ENCODE measurements at regions not wholly inside any gene's neighbourhood (a gene's known extent, or its start where the extent isn't known, plus 50 kb on each side); places are given as distances from the start of the nearest gene placed in this dataset.

DNA sequence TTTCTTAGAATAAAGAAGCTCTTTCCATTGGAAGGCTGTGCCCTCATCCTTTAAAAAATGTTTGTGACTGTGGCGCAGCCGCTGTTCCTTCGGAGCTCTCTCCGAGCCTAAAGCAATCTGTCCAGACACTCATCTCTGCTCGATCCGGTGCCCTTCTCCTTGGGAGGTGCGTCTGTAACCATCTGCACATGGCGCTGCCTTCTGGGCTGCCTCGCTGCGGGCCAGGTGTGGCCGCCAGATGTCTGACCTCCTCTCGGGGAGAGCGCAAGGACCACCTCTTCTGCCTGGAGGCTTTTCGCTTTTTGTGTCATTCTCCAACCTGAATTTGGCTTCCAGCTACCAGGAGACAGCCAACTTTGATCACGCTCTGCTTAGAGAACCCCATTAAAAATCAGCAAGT is 153.4 kb upstream of the PTCH1 start:
- no peak for DNase-seq (ENCODE audit: low spot score)

DNA sequence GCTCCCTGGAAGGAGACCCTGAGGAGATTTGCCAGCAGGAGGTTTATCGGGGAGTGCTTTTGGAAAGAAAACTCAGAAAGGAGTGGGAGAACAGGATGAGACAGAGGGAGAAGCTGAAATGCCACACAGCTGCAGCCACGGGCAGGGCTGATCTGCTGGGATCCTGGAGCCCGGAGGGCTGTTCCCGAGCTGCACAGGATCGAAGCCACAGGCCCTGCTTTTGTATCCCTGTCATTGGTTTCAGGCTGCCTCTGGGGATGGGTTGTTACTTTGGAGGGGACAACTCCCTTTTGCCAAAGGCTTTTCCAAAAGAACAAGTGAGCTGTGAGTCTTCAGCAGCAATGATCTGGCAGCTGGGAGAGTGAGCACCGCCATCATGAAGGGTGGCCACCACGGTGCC is 152.5 kb upstream of the PTCH1 start:
- no peak for DNase-seq (ENCODE audit: low spot score)

- DNase-seq (ENCODE audit: low spot score) = no peak
These were observed 151.0 kb upstream of the PTCH1 start for GRCh38 chr9:95667789-95668188.

- DNase-seq (ENCODE audit: low spot score) = no peak
These were observed 150.0 kb upstream of the PTCH1 start for GRCh38 chr9:95666785-95667155.

DNA sequence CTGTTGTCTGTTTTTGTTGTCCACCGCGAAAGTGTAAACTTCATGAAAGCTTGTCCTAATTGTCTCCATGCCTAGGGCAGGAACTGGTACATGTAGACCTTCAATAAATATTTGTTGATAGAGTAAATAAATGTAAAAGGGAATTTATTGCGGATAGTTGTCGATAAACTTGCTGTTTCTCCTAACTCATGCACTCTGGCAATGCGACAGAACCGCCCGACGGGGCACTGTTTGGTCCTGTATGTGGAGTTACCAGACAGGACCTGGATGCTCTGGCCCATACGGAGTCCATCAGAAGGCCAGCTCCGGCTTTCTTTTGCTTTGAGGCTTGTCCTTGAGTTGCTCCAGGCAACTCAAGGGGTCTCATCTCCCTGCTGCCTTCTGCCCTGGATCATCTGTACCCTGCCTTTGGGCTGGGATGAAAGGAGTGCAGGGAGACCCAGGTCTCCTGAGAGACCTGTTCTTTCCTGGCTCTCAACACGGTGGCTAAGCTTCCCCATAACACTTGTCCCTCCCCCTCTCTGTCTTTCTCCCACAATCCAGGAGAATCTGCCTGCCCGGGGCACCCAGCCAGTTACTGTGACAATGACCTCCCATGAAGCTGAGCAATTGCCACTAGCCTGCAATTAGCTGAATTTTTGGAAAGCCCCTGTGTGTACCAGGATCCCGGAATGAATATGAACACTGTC is 149.5 kb upstream of the PTCH1 start:
- no peak for DNase-seq (ENCODE audit: low spot score)

- no peak for DNase-seq (ENCODE audit: low spot score)
These were observed 136.5 kb upstream of the PTCH1 start for GRCh38 chr9:95653246-95653645.

DNA sequence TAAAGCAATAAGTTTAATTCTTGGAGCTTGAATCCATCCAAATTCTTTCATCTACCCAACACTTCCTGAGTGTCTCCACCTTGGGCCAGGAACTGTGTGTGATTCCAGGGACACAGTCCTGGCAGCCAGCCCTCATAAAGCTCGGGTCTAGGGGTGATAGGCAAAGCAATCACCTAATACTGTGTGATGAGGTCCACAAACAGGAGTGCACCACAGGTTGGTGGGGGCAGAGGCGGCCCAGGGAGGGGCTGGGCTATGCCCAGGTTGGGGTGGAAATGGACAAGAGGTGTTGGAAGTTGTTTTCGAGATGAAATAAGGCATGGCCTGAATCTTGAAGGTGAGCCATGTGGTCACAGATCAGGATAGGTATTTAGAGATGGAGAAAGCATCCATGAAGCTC is 133.9 kb upstream of the PTCH1 start:
- no peak for DNase-seq (ENCODE audit: low spot score)

DNA sequence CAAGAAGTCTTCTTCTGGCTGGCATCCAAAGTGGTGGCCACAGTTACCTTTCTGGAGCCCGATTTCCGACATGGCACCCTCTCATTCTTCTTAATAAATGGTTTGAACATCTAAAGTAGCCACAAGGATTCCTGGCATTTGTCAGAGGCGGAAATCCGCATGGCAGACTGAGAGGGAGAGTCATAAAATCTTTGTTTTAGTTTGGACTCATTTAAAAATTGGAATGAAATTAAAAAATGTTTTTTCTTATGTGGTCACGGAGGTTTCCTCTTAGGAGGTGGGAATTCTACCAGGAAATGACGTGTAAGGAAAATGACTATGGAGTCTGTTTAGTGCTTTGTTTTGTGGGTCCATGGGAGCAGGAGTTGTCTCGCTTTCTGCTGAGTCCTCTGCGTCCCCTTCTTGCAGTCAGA is 133.0 kb upstream of the PTCH1 start:
- no peak for DNase-seq (ENCODE audit: low spot score)

GRCh38 chr9:95648225-95648624 is 131.5 kb upstream of the PTCH1 start:
- DNase-seq (ENCODE audit: low spot score) = no peak

- no peak for DNase-seq (ENCODE audit: low spot score)
These were observed 129.2 kb upstream of the PTCH1 start for GRCh38 chr9:95645992-95646391.

DNA sequence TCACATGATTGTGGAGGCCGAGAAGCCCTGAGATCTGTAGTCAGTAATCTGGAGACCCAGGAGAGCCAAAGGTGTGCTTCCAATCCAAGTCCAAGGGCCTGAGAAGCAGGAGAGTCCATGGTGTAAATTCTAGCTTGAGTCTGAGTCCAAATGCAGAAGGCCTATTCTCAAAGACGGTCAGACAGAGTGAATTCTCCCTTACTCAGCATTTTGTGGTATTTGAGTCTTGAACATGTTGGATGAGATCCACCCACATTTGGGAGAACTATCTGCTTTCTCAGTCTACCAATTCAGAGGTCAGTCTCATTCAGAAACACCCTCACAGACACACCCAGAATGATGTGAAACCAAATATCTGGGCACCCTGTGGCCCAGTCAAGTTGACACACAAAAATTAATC is 128.8 kb upstream of the PTCH1 start:
- no peak for DNase-seq (ENCODE audit: low spot score)

DNA sequence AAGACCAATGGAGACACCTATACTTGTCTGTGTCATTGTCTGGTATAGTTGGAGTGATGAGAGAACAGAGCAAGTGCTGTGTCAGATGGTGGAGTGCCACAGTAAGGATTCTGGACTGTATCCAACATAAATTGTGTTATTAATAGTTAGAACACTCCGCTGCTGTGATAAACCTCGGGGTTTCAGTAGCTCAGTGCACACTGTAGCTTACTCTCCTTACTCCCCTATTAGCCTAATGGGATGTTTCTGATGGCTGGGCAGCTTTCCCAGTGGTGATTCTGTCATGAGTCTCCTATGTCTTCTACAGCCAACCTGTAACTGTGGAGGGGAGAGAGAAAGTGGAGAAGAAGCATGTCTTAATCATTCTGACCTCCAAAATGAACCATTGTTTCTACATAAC is 127.6 kb upstream of the PTCH1 start:
- DNase-seq (ENCODE audit: low spot score) = no peak

GRCh38 chr9:95643619-95644018 is 126.8 kb upstream of the PTCH1 start:
- no peak for DNase-seq (ENCODE audit: low spot score)

DNA sequence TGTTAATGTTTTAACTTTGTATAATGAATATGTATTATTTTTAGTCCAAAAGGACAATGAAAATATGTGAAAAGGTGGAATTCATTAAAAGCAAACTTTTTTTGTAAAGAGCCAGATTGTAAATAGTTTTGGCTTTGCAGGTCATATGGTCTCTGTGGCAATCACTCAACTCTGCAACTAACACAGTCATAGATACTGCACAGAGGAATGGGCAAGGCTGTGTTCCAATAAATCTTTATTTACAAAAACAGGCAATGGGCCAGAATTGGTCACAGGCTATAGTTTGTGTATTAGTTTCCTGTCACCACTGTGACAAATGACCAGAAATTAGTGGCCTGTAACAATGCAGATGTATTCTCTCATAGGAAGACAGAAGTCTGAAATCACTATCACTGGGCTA is 125.4 kb upstream of the PTCH1 start:
- DNase-seq (ENCODE audit: low spot score) = no peak

DNA sequence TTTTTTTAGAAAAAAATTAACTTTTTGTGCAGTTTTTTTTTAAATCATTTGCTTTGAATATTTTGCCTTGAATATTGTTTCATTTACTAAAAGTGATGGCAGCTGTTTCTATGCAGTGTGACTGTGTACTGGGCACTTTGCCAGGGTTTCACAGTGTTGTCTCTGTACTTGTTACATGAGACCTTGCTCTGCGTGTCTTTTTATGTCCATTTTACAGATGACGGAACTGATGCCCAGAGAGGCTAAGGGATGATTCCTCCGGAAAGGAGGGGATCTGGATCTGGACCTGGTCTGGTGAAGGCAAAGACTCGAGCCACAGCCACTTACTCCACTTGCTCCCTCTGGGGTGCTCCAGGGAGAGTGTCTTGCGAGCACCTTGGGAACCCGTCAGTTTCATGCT is 124.8 kb upstream of the PTCH1 start:
- DNase-seq (ENCODE audit: low spot score) = no peak

- DNase-seq (ENCODE audit: low spot score) = no peak
These were observed 123.6 kb upstream of the PTCH1 start for GRCh38 chr9:95640336-95640735.

GRCh38 chr9:95635986-95636671 is 119.4 kb upstream of the PTCH1 start:
- no peak for DNase-seq (ENCODE audit: low spot score)

- no peak for DNase-seq (ENCODE audit: low spot score)
These were observed 117.8 kb upstream of the PTCH1 start for GRCh38 chr9:95634536-95634935.

- DNase-seq (ENCODE audit: low spot score) = no peak
These were observed 117.3 kb upstream of the PTCH1 start for GRCh38 chr9:95634114-95634513.

GRCh38 chr9:95629585-95629984 is 112.8 kb upstream of the PTCH1 start:
- no peak for DNase-seq (ENCODE audit: low spot score)

GRCh38 chr9:95627802-95628201 is 111.0 kb upstream of the PTCH1 start:
- DNase-seq (ENCODE audit: low spot score) = no peak

- no peak for DNase-seq (ENCODE audit: low spot score)
These were observed 110.3 kb upstream of the PTCH1 start for GRCh38 chr9:95626885-95627558.

- no peak for DNase-seq (ENCODE audit: low spot score)
These were observed 109.6 kb upstream of the PTCH1 start for GRCh38 chr9:95626341-95626740.

DNA sequence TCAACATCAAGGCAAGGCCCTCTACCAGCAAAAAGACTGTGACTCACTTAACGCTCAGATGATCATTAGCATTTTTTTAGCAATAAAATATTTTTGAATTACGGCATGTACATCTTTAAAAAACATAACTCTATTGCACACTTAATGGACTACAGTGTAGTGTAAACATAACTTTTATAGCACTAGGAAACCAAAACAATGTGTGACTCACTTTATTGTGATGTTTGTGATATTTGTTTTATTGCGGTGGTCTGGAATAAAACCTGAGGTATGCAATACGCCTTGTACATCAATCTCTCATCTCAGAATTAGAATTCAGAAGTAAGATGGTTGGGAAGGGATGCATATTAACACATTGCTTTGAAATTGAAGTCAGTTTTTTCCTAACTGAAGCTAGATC is 106.9 kb upstream of the PTCH1 start:
- no peak for DNase-seq (ENCODE audit: low spot score)
